ENCODE measurements at regions not wholly inside any gene's neighbourhood (a gene's known extent, or its start where the extent isn't known, plus 50 kb on each side); places are given as distances from the start of the nearest gene placed in this dataset.

GRCh38 chr1:2951856-2952255, 69.4 kb upstream of the ACTRT2 start:
- no peaks in the 10 kb centered on the region for H4K20me1 ChIP-seq (ENCODE audit: insufficient read depth, low read length)
- H3K4me3 ChIP-seq (ENCODE audit: insufficient read depth, low read length): no peak overlapping the region
- H3K9me3 ChIP-seq (ENCODE audit: low read depth, low read length): no peaks in the 10 kb centered on the region
- no peaks in the 10 kb centered on the region for H3K79me2 ChIP-seq (ENCODE audit: insufficient read depth, low read length)
- no peaks in the 10 kb centered on the region for H3K36me3 ChIP-seq (ENCODE audit: insufficient read depth, low read length)
- peaks cover 8% of the 10 kb centered on the region for H3K27me3 ChIP-seq (ENCODE audit: insufficient read depth, low read length)
- TF ChIP-seq CTCF (IDR thresholded peaks at IDR 0.05; ENCODE audit: extremely low read depth, low read depth, low read length): no peak
- no peak for DNase-seq (ENCODE audit: insufficient read length, low spot score, missing footprints)
- H2AFZ ChIP-seq (ENCODE audit: low read length): no peak overlapping the region
- no peak overlapping the region for H3K27ac ChIP-seq (ENCODE audit: low read depth, low read length)
- no peaks in the 10 kb centered on the region for H3K4me1 ChIP-seq (ENCODE audit: insufficient read depth, low read length)
- no peak overlapping the region for H3K4me2 ChIP-seq (ENCODE audit: insufficient read depth, low read length)

GRCh38 chr1:2952371-2952770, 68.9 kb upstream of the ACTRT2 start:
- TF ChIP-seq CTCF (IDR thresholded peaks at IDR 0.05; ENCODE audit: extremely low read depth, low read depth, low read length): no peak
- no peak overlapping the region for H3K27ac ChIP-seq (ENCODE audit: low read depth, low read length)
- DNase-seq (ENCODE audit: insufficient read length, low spot score, missing footprints): no peak
- H3K36me3 ChIP-seq (ENCODE audit: insufficient read depth, low read length): no peaks in the 10 kb centered on the region
- no peak overlapping the region for H3K4me3 ChIP-seq (ENCODE audit: insufficient read depth, low read length)
- H3K79me2 ChIP-seq (ENCODE audit: insufficient read depth, low read length): no peaks in the 10 kb centered on the region
- H4K20me1 ChIP-seq (ENCODE audit: insufficient read depth, low read length): no peaks in the 10 kb centered on the region
- no peak overlapping the region for H3K4me2 ChIP-seq (ENCODE audit: insufficient read depth, low read length)
- no peaks in the 10 kb centered on the region for H3K9me3 ChIP-seq (ENCODE audit: low read depth, low read length)
- H3K27me3 ChIP-seq (ENCODE audit: insufficient read depth, low read length): peaks cover 8% of the 10 kb centered on the region
- H3K4me1 ChIP-seq (ENCODE audit: insufficient read depth, low read length): no peaks in the 10 kb centered on the region
- H2AFZ ChIP-seq (ENCODE audit: low read length): no peak overlapping the region

GRCh38 chr1:2952992-2953391, 68.3 kb upstream of the ACTRT2 start:
- Histone ChIP-seq H3K4me2 (ENCODE audit: insufficient read depth, low read length) (no peak overlapping the region), H3K27me3 (ENCODE audit: insufficient read depth, low read length) (peaks cover 8% of the 10 kb centered on the region), H4K20me1 (ENCODE audit: insufficient read depth, low read length) (no peaks in the 10 kb centered on the region), H3K4me3 (ENCODE audit: insufficient read depth, low read length) (no peak overlapping the region), H3K9me3 (ENCODE audit: low read depth, low read length) (no peaks in the 10 kb centered on the region), H3K4me1 (ENCODE audit: insufficient read depth, low read length) (no peaks in the 10 kb centered on the region), H3K27ac (ENCODE audit: low read depth, low read length) (no peak overlapping the region), H3K79me2 (ENCODE audit: insufficient read depth, low read length) (no peaks in the 10 kb centered on the region), H3K36me3 (ENCODE audit: insufficient read depth, low read length) (no peaks in the 10 kb centered on the region), H2AFZ (ENCODE audit: low read length) (no peak overlapping the region)
- no peak for DNase-seq (ENCODE audit: insufficient read length, low spot score, missing footprints)
- TF ChIP-seq CTCF (IDR thresholded peaks at IDR 0.05; ENCODE audit: extremely low read depth, low read depth, low read length): no peak

DNA sequence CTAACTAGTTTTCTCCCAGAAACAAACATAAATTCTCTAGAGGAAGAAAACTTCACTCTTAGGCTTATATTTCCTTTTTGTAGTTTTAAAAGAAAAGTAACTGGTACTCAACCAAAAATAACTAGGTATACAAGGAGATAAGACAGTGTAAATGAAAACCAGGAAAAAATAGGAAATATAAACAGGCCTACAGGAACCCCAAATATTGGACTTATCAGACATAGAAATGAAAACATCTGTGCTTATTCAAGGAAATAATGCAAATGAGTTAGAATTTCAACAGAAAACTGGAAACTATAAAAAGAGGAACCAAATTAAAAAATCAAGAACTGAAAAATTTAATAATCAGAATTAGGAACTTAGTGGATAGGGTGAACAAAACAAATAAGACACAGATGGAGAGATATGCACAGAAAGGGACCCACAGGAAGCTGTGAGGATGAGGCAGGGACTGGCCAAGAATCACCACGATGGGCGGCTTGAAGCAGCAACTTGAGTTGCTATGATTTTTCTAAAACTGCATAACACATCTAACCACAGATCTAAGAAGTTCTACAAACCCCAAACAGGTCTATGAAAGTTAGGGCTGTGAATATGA, 67.5 kb upstream of the ACTRT2 start:
- Histone ChIP-seq H3K36me3 (ENCODE audit: insufficient read depth, low read length) (no peaks in the 10 kb centered on the region), H3K27ac (ENCODE audit: low read depth, low read length) (no peak overlapping the region), H3K27me3 (ENCODE audit: insufficient read depth, low read length) (peaks cover 6% of the 10 kb centered on the region), H3K9me3 (ENCODE audit: low read depth, low read length) (no peaks in the 10 kb centered on the region), H4K20me1 (ENCODE audit: insufficient read depth, low read length) (no peaks in the 10 kb centered on the region), H3K4me1 (ENCODE audit: insufficient read depth, low read length) (no peaks in the 10 kb centered on the region), H3K79me2 (ENCODE audit: insufficient read depth, low read length) (no peaks in the 10 kb centered on the region), H3K4me3 (ENCODE audit: insufficient read depth, low read length) (no peak overlapping the region), H3K4me2 (ENCODE audit: insufficient read depth, low read length) (no peak overlapping the region), H2AFZ (ENCODE audit: low read length) (no peak overlapping the region)
- no peak for DNase-seq (ENCODE audit: insufficient read length, low spot score, missing footprints)
- TF ChIP-seq CTCF (IDR thresholded peaks at IDR 0.05; ENCODE audit: extremely low read depth, low read depth, low read length): no peak
